IMR-90 (cell line): ENCODE measurements at regions not wholly inside any gene's neighbourhood (a gene's known extent, or its start where the extent isn't known, plus 50 kb on each side); places are given as distances from the start of the nearest gene placed in this dataset.

Experiments
- ATAC-seq: fragments of 200-7000 bp; cut with Tn5 transposase; 2 replicates; pipeline ENCODE4 v1.9.1; 2020; ENCODE audit warnings: low read depth, mild to moderate bottlenecking, moderate library complexity
- BruUV-seq: library from RNA; stranded (reverse); fragments of 400-500 nt; replicated peaks from 2 replicates; lab custom pipeline; 2021; lab: Mats Ljungman, UMichigan
- CTCF ChIA-PET: fragments of 300-600 bp; formaldehyde crosslinking; extraction: SDS; loops from one replicate; lab custom pipeline; 2021; ENCODE audit warnings: antibody characterized with exemption; lab: Yijun Ruan, JAX
- POLR2A ChIA-PET: fragments of 300-600 bp; sonication (Branson Sonifier 250); formaldehyde crosslinking; loops from one replicate; lab custom pipeline; 2022; ENCODE audit warnings: antibody characterized with exemption; ENCODE audit not compliant: unreplicated experiment; lab: Charles Lee
- DNase-seq: peaks from one replicate; pipeline ENCODE4 v3.0.0; 2013
- H2AFZ ChIP-seq: replicated peaks from 2 replicates; pipeline ENCODE3; 2013; ENCODE audit warnings: low read length, mild to moderate bottlenecking; ENCODE audit not compliant: poor library complexity
- H2AK5ac ChIP-seq: 2 replicates; pipeline ENCODE4 v1.6.1; 2013; ENCODE audit warnings: low read depth, low read length, inconsistent platforms
- H2AK9ac ChIP-seq: replicated peaks from 2 replicates; pipeline ENCODE3; 2013; ENCODE audit warnings: mild to moderate bottlenecking, low read depth, low read length, moderate library complexity; ENCODE audit not compliant: poor library complexity
- H2BK120ac ChIP-seq: 2 replicates; pipeline ENCODE4 v1.6.1; 2013; ENCODE audit warnings: low read depth, low read length, inconsistent platforms
- H2BK15ac ChIP-seq: 3 replicates; pipeline ENCODE4 v1.6.1; 2013; ENCODE audit warnings: low read depth, low read length, inconsistent platforms
- H2BK20ac ChIP-seq: 2 replicates; pipeline ENCODE4 v1.6.1; 2013; ENCODE audit warnings: low read depth, mild to moderate bottlenecking, inconsistent platforms, low read length, moderate library complexity
- H2BK5ac ChIP-seq: 2 replicates; pipeline ENCODE4 v1.6.1; 2013; ENCODE audit warnings: mild to moderate bottlenecking, low read depth, low read length, inconsistent platforms; ENCODE audit not compliant: poor library complexity, severe bottlenecking
- H3K14ac ChIP-seq: replicated peaks from 2 replicates; pipeline ENCODE4 v1.6.1; 2013; ENCODE audit warnings: low read depth, low read length, inconsistent platforms
- H3K18ac ChIP-seq: 2 replicates; pipeline ENCODE4 v1.6.1; 2013; ENCODE audit warnings: low read depth, low read length, control low read depth
- H3K23ac ChIP-seq: 2 replicates; pipeline ENCODE4 v1.6.1; 2013; ENCODE audit warnings: low read depth, low read length, inconsistent platforms
- H3K27ac ChIP-seq: 2 replicates; pipeline ENCODE4 v1.5.1; 2013; ENCODE audit warnings: mild to moderate bottlenecking, control low read depth, low read length; ENCODE audit not compliant: insufficient read depth
- H3K27me3 ChIP-seq: 2 replicates; pipeline ENCODE4 v1.6.1; 2013; ENCODE audit warnings: low read length; ENCODE audit not compliant: control insufficient read depth, insufficient read depth
- H3K36me3 ChIP-seq: 2 replicates; pipeline ENCODE4 v1.6.1; 2013; ENCODE audit warnings: low read length, mixed read lengths; ENCODE audit not compliant: control insufficient read depth, insufficient read depth
- H3K4ac ChIP-seq: 2 replicates; pipeline ENCODE4 v1.6.1; 2013; ENCODE audit warnings: low read depth, low read length, inconsistent platforms
- H3K4me1 ChIP-seq: 2 replicates; pipeline ENCODE4 v1.6.1; 2013; ENCODE audit warnings: low read length, mixed read lengths; ENCODE audit not compliant: control insufficient read depth, insufficient read depth
- H3K4me2 ChIP-seq: 2 replicates; pipeline ENCODE4 v1.6.1; 2013; ENCODE audit warnings: low read depth, mild to moderate bottlenecking, control low read depth, low read length, moderate library complexity
- H3K4me3 ChIP-seq: 2 replicates; pipeline ENCODE4 v1.5.1; 2013; ENCODE audit warnings: low read depth, mild to moderate bottlenecking, control low read depth, low read length, moderate library complexity; ENCODE audit not compliant: insufficient read depth
- H3K56ac ChIP-seq: 2 replicates; pipeline ENCODE4 v1.6.1; 2013; ENCODE audit warnings: low read length, inconsistent platforms; ENCODE audit not compliant: insufficient read depth; ENCODE audit errors: extremely low read depth
- H3K79me1 ChIP-seq, 2 experiments: 2 replicates each; pipeline ENCODE4 v1.6.1; 2013; ENCODE audit warnings: low read length in 2 of 2, inconsistent platforms in 1 of 2, low read depth in 1 of 2
- H3K9ac ChIP-seq: 2 replicates; pipeline ENCODE4 v1.6.1; 2013; ENCODE audit warnings: low read depth, low read length, control low read depth
- H3K9me1 ChIP-seq: 2 replicates; pipeline ENCODE4 v1.6.1; 2013; ENCODE audit warnings: low read length, inconsistent platforms; ENCODE audit not compliant: insufficient read depth
- H3K9me3 ChIP-seq: 2 replicates; pipeline ENCODE4 v1.6.1; 2013; ENCODE audit warnings: low read length; ENCODE audit not compliant: control insufficient read depth, insufficient read depth
- H4K20me1 ChIP-seq: 2 replicates; pipeline ENCODE4 v1.6.1; 2013; ENCODE audit warnings: low read length, inconsistent platforms; ENCODE audit not compliant: insufficient read depth
- H4K5ac ChIP-seq: 2 replicates; pipeline ENCODE4 v1.6.1; 2013; ENCODE audit warnings: mild to moderate bottlenecking, low read depth, low read length, control low read depth
- H4K8ac ChIP-seq, 2 experiments: 2 replicates each; pipeline ENCODE4 v1.6.1; 2013; ENCODE audit warnings: low read depth in 2 of 2, low read length in 2 of 2, control low read depth in 1 of 2, inconsistent platforms in 1 of 2
- H4K91ac ChIP-seq: 2 replicates; pipeline ENCODE4 v1.6.1; 2013; ENCODE audit warnings: low read depth, low read length, inconsistent platforms; ENCODE audit not compliant: insufficient read depth
- CEBPB ChIP-seq: IDR thresholded peaks from 2 replicates; pipeline ENCODE4 v1.6.1; 2012; ENCODE audit warnings: low read depth, low read length, improper control_type of control experiment
- CHD1 ChIP-seq: IDR thresholded peaks from 2 replicates; pipeline ENCODE4 v1.6.1; 2012; ENCODE audit warnings: low read depth, low read length, improper control_type of control experiment
- FOS ChIP-seq: fragments of 150-350 bp; IDR thresholded peaks from 2 replicates; pipeline ENCODE4 v1.6.1; 2016; ENCODE audit warnings: low read depth, low read length
- MXI1 ChIP-seq: IDR thresholded peaks from 2 replicates; pipeline ENCODE4 v1.6.1; 2012; ENCODE audit warnings: low read depth, mild to moderate bottlenecking, low read length, moderate library complexity, borderline replicate concordance
- POLR2A ChIP-seq: IDR thresholded peaks from 2 replicates; pipeline ENCODE4 v1.6.1; 2012; ENCODE audit warnings: mild to moderate bottlenecking, low read depth, low read length
- WGBS, 2 experiments: methylation state at CpG; one replicate each; pipeline versions ENCODE4 v1.1.5 to v1.1.7; 2013; ENCODE audit warnings: missing lambda C conversion rate in 2 of 2; ENCODE audit not compliant: insufficient read length in 1 of 2; ENCODE audit errors: extremely low coverage in 2 of 2; 5-methylcytosine and 5-hydroxymethylcytosine counted together
- dilution Hi-C: fragments of 300-500 bp; cut with HindIII; formaldehyde crosslinking; loops from one replicate; pipeline ENCODE4 v1.14.3; 2018; ENCODE audit warnings: low sequenced_read_pairs; ENCODE audit not compliant: unreplicated experiment
- in situ Hi-C: fragments of 300-500 bp; cut with MboI; formaldehyde crosslinking; loops from 3 replicates; pipeline ENCODE4 v1.14.3; 2019; ENCODE audit warnings: low sequenced_read_pairs, inconsistent platforms, mixed read lengths
- intact Hi-C: fragments of 100-400 bp; cut with micrococcal nuclease; formaldehyde crosslinking; loops from 2 replicates; pipeline ENCODE4 v1.10.0; 2022
- TF ChIP-seq, protein P1 (sequence below): fragments of 150-350 bp; IDR thresholded peaks from 2 replicates; pipeline ENCODE4 v1.6.1; 2017; ENCODE audit warnings: mild to moderate bottlenecking, antibody characterized with exemption, low read length, low read depth

- Histone ChIP-seq H3K9ac (no peak overlapping the region), H2BK15ac (no peak overlapping the region; the same call in 2 of the 3 replicates), H3K4me1 (peaks cover 8% of the 10 kb centered on the region; the same call in 1 of the 2 replicates), H3K27ac (no peak overlapping the region), H3K4me3 (no peak overlapping the region), H4K91ac (peak overlapping the region; percentile 62), H3K18ac (peak overlapping the region; percentile 54; the same call in 1 of the 2 replicates), H3K4ac (no peak overlapping the region), H3K79me1 (no peaks in the 10 kb centered on the region), H2AK9ac (no peak overlapping the region), H3K23ac (no peak overlapping the region), H2BK120ac (peak overlapping the region; percentile 37; the same call in 1 of the 2 replicates), H4K8ac (peak overlapping the region in 1 of 2 experiments; percentile 60; a peak in 2 of 4 replicates), H4K20me1 (no peaks in the 10 kb centered on the region), H2AFZ (peak overlapping the region; percentile 26), H3K4me2 (no peak overlapping the region), H4K5ac (peak overlapping the region; percentile 12), H3K14ac (peak overlapping the region; percentile 40; the same call in 1 of the 2 replicates), H3K9me3 (peaks cover 10% of the 10 kb centered on the region), H2BK20ac (no peak overlapping the region), H3K27me3 (no peaks in the 10 kb centered on the region), H2AK5ac (peak overlapping the region; percentile 40; the same call in 1 of the 2 replicates), H2BK5ac (no peak overlapping the region), H3K36me3 (no peaks in the 10 kb centered on the region; the same call in 1 of the 2 replicates), H3K56ac (no peak overlapping the region), H3K9me1 (0 out of 2 replicates have a peak, but pooled peaks cover 3% of the 10 kb centered on the region)
- DNase-seq (no peak), ATAC-seq (no peak)
- dilution Hi-C loops: no loop called here
- CTCF ChIA-PET: no interaction called here
- POLR2A ChIA-PET: no interaction called here
- WGBS, 2 experiments: 100% methylated on average over 2 of the region's 3 CpGs; no CpG with 5 or more reads in 1 of the 2 experiments
- TF ChIP-seq POLR2A (no peak), CEBPB (no peak), CHD1 (no peak), FOS (no peak), MXI1 (no peak)
- TF ChIP-seq, protein P1, sequence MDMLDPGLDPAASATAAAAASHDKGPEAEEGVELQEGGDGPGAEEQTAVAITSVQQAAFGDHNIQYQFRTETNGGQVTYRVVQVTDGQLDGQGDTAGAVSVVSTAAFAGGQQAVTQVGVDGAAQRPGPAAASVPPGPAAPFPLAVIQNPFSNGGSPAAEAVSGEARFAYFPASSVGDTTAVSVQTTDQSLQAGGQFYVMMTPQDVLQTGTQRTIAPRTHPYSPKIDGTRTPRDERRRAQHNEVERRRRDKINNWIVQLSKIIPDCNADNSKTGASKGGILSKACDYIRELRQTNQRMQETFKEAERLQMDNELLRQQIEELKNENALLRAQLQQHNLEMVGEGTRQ: no peak
- no TSS peak for BruUV-seq
- in situ Hi-C loops: no loop called here
- intact Hi-C loops: no loop called here
These were observed 411.9 kb upstream of the TNP1 start for GRCh38 chr2:217271813-217272212.
